ENCODE measurements at regions not wholly inside any gene's neighbourhood (a gene's known extent, or its start where the extent isn't known, plus 50 kb on each side); places are given as distances from the start of the nearest gene placed in this dataset.
"Not testable (repeated sequence)": the region's sequence is repeated elsewhere in the genome, so short reads cannot be mapped to it uniquely, and the experiment has no call there.

GRCh38 chr12:114530417-114530816, 124.5 kb upstream of the TBX5 start:
- no TSS peak for BruUV-seq (replicated peaks)
- no peak for TF ChIP-seq CTCF (conservative IDR thresholded peaks at IDR 0.05)
- TF ChIP-seq EZH2 (IDR thresholded peaks at IDR 0.05; ENCODE audit: low read depth): no peak
- peaks cover 3% of the 10 kb centered on the region; the same call in 1 of the 2 replicates for H4K20me1 ChIP-seq (ENCODE audit: insufficient read depth)
- no peaks in the 10 kb centered on the region for H3K9me2 ChIP-seq (ENCODE audit: insufficient read depth)
- DNase-seq: no peak
- H2AFZ ChIP-seq: no peak overlapping the region
- H3K4me2 ChIP-seq: no peak overlapping the region
- ChIA-PET CTCF (no interaction called here), POLR2A (ENCODE audit: unreplicated experiment) (no interaction called here)
- no peaks in the 10 kb centered on the region for H3K4me1 ChIP-seq (replicated peaks; ENCODE audit: insufficient read depth)
- no peak overlapping the region for H3K27ac ChIP-seq
- intact Hi-C loops (cut with micrococcal nuclease; ENCODE audit: unreplicated experiment): no loop called here
- peaks cover 32% of the 10 kb centered on the region for H3K27me3 ChIP-seq (ENCODE audit: insufficient read depth, low read depth)
- H3K4me3 ChIP-seq: no peak overlapping the region
- H3K36me3 ChIP-seq (ENCODE audit: low read depth): no peaks in the 10 kb centered on the region
- no peaks in the 10 kb centered on the region for H3K9me3 ChIP-seq (ENCODE audit: insufficient read depth, low read depth)
- no peaks in the 10 kb centered on the region for H3F3A ChIP-seq (ENCODE audit: insufficient read depth, low read depth)
- H3K79me2 ChIP-seq (ENCODE audit: low read depth): no peaks in the 10 kb centered on the region

GRCh38 chr12:114529966-114530365, 124.0 kb upstream of the TBX5 start:
- H3K4me1 ChIP-seq (replicated peaks; ENCODE audit: insufficient read depth): no peaks in the 10 kb centered on the region
- no peak overlapping the region for H3K27ac ChIP-seq
- no peaks in the 10 kb centered on the region for H3K36me3 ChIP-seq (ENCODE audit: low read depth)
- TF ChIP-seq CTCF (conservative IDR thresholded peaks at IDR 0.05) (no peak), EZH2 (IDR thresholded peaks at IDR 0.05; ENCODE audit: low read depth) (no peak)
- intact Hi-C loops (cut with micrococcal nuclease; ENCODE audit: unreplicated experiment): no loop called here
- no peaks in the 10 kb centered on the region for H3K79me2 ChIP-seq (ENCODE audit: low read depth)
- H3K27me3 ChIP-seq (ENCODE audit: insufficient read depth, low read depth): peaks cover 28% of the 10 kb centered on the region
- CTCF ChIA-PET: no interaction called here
- peaks cover 3% of the 10 kb centered on the region; the same call in 1 of the 2 replicates for H4K20me1 ChIP-seq (ENCODE audit: insufficient read depth)
- H3K9me3 ChIP-seq (ENCODE audit: insufficient read depth, low read depth): no peaks in the 10 kb centered on the region
- H3F3A ChIP-seq (ENCODE audit: insufficient read depth, low read depth): no peaks in the 10 kb centered on the region
- no peak overlapping the region for H3K4me2 ChIP-seq
- POLR2A ChIA-PET (ENCODE audit: unreplicated experiment): no interaction called here
- BruUV-seq (replicated peaks): no TSS peak
- H3K9me2 ChIP-seq (ENCODE audit: insufficient read depth): no peaks in the 10 kb centered on the region
- no peak for DNase-seq
- no peak overlapping the region for H2AFZ ChIP-seq
- H3K4me3 ChIP-seq: no peak overlapping the region

DNA sequence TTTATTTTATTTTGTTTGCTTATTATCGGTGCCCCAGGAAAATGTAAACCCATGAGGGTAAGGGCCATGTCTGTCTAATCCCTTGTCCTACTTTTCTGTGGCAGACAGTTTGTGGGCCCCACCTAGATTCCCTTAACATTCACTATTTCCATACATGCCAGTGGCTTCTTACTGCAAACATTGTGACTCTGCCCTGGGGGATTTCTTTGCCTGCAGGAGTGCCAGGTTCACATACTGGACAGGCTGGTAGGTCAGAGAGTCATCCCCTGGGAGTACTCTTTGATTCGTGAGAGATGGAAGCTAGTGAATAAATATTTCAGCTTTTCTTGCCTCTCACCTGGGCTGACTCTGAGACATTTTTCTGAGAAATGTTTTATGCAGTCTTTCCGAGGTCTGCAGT, 122.8 kb upstream of the TBX5 start:
- no peaks in the 10 kb centered on the region for H3K9me3 ChIP-seq (ENCODE audit: insufficient read depth, low read depth)
- intact Hi-C loops (cut with micrococcal nuclease; ENCODE audit: unreplicated experiment): no loop called here
- H3K36me3 ChIP-seq (ENCODE audit: low read depth): no peaks in the 10 kb centered on the region
- CTCF ChIA-PET: no interaction called here
- no peaks in the 10 kb centered on the region for H3K79me2 ChIP-seq (ENCODE audit: low read depth)
- no peak for DNase-seq
- no peak overlapping the region for H3K4me2 ChIP-seq
- no TSS peak for BruUV-seq (replicated peaks)
- H3F3A ChIP-seq (ENCODE audit: insufficient read depth, low read depth): no peaks in the 10 kb centered on the region
- no peak for TF ChIP-seq EZH2 (IDR thresholded peaks at IDR 0.05; ENCODE audit: low read depth)
- H3K4me3 ChIP-seq: no peak overlapping the region
- no peaks in the 10 kb centered on the region for H3K9me2 ChIP-seq (ENCODE audit: insufficient read depth)
- no peak overlapping the region for H2AFZ ChIP-seq
- H4K20me1 ChIP-seq (ENCODE audit: insufficient read depth): peaks cover 3% of the 10 kb centered on the region; the same call in 1 of the 2 replicates
- no peak overlapping the region for H3K27ac ChIP-seq
- POLR2A ChIA-PET (ENCODE audit: unreplicated experiment): no interaction called here
- peaks cover 34% of the 10 kb centered on the region for H3K27me3 ChIP-seq (ENCODE audit: insufficient read depth, low read depth)
- no peaks in the 10 kb centered on the region for H3K4me1 ChIP-seq (replicated peaks; ENCODE audit: insufficient read depth)

DNA sequence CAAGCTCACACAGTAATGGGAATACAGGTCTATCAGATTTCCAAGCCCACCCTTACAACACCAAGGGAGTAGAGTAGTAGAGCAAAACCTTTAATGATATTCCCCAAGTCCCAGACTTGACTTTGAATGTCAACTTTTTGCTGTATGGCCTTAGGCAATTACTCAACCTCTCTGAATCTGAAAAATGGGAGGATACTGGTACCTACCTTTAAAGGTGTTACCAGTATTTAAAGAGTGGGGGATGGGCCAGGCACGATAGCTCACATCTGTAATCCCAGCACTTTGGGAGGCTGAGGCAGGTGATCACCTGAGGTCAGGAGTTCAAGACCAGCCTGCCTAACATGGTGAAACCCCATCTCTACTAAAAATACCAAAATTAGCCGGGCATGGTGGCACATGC, 115.2 kb upstream of the TBX5 start:
- DNase-seq; H2AFZ ChIP-seq; H3K36me3 ChIP-seq (ENCODE audit: low read depth); intact Hi-C loops (cut with micrococcal nuclease; ENCODE audit: unreplicated experiment); H3K27ac ChIP-seq; H3K4me3 ChIP-seq; H3K9me3 ChIP-seq (ENCODE audit: insufficient read depth, low read depth); H3F3A ChIP-seq (ENCODE audit: insufficient read depth, low read depth); H3K9me2 ChIP-seq (ENCODE audit: insufficient read depth); H4K20me1 ChIP-seq (ENCODE audit: insufficient read depth); BruUV-seq (replicated peaks); H3K4me1 ChIP-seq (replicated peaks; ENCODE audit: insufficient read depth); H3K4me2 ChIP-seq; CTCF ChIA-PET; POLR2A ChIA-PET (ENCODE audit: unreplicated experiment); H3K79me2 ChIP-seq (ENCODE audit: low read depth): not testable (repeated sequence)
- peaks cover 33% of the 10 kb centered on the region for H3K27me3 ChIP-seq (ENCODE audit: insufficient read depth, low read depth)
